Mesodermal cell (in vitro differentiated cells): ENCODE measurements at regions not wholly inside any gene's neighbourhood (a gene's known extent, or its start where the extent isn't known, plus 50 kb on each side); places are given as distances from the start of the nearest gene placed in this dataset.

Source experiments
- H3K27ac ChIP-seq: 2 replicates; pipeline ENCODE4 v1.7.0; 2013; ENCODE audit warnings: mild to moderate bottlenecking, low read depth, low read length, moderate library complexity; ENCODE audit not compliant: severe bottlenecking
- H3K36me3 ChIP-seq: 2 replicates; pipeline ENCODE4 v1.7.1; 2013; ENCODE audit warnings: mild to moderate bottlenecking, low read length, moderate library complexity; ENCODE audit not compliant: control insufficient read depth, insufficient read depth
- H3K4me1 ChIP-seq: one replicate; pipeline ENCODE4 v1.7.1; 2013; ENCODE audit warnings: mild to moderate bottlenecking, low read length; ENCODE audit not compliant: insufficient read depth, control insufficient read depth, poor library complexity, severe bottlenecking
- H3K4me3 ChIP-seq: 2 replicates; pipeline ENCODE4 v1.7.0; 2013; ENCODE audit warnings: low read length, control low read depth, mild to moderate bottlenecking; ENCODE audit not compliant: insufficient read depth, poor library complexity, severe bottlenecking; ENCODE audit errors: extremely low read depth
- H3K9me3 ChIP-seq: 2 replicates; pipeline ENCODE4 v1.7.1; 2013; ENCODE audit warnings: mild to moderate bottlenecking, low read length, moderate library complexity; ENCODE audit not compliant: control insufficient read depth
- WGBS, 2 experiments: methylation state at CpG; one replicate each; pipeline ENCODE4 v1.1.5; 2013; ENCODE audit warnings: missing lambda C conversion rate in 2 of 2; ENCODE audit not compliant: insufficient coverage in 2 of 2; 5-methylcytosine and 5-hydroxymethylcytosine counted together

- H3K4me3 ChIP-seq = no peak overlapping the region
- no peaks in the 10 kb centered on the region for H3K9me3 ChIP-seq
- H3K36me3 ChIP-seq = no peaks in the 10 kb centered on the region
- no peak overlapping the region for H3K27ac ChIP-seq
- H3K4me1 ChIP-seq = no peaks in the 10 kb centered on the region
- 82 to 97% methylated on average over 3 to 5 of the region's 6 CpGs for WGBS, 2 experiments
These were observed 180.6 kb downstream of the FMR1NB start for GRCh38 chrX:148161701-148162100.

- no peak overlapping the region for H3K4me3 ChIP-seq
- H3K36me3 ChIP-seq = no peaks in the 10 kb centered on the region
- H3K4me1 ChIP-seq = no peaks in the 10 kb centered on the region
- H3K9me3 ChIP-seq = no peaks in the 10 kb centered on the region
- H3K27ac ChIP-seq = no peak overlapping the region
These were observed 204.5 kb downstream of the FMR1NB start for GRCh38 chrX:148185631-148186030.

- WGBS, 2 experiments = 60 to 92% methylated on average over 1 to 2 of the region's 4 CpGs
- no peaks in the 10 kb centered on the region for H3K36me3 ChIP-seq
- H3K4me3 ChIP-seq = no peak overlapping the region
These were observed 211.4 kb downstream of the FMR1NB start for GRCh38 chrX:148192547-148192946.

GRCh38 chrX:148193759-148194158, 212.6 kb downstream of the FMR1NB start:
- Histone ChIP-seq H3K4me1 (no peaks in the 10 kb centered on the region), H3K36me3 (no peaks in the 10 kb centered on the region), H3K4me3 (no peak overlapping the region), H3K27ac (no peak overlapping the region), H3K9me3 (no peaks in the 10 kb centered on the region)

More at GRCh38 chrX:148192547-148192946, 211.4 kb downstream of the FMR1NB start:
- Histone ChIP-seq H3K9me3 (no peaks in the 10 kb centered on the region), H3K27ac (no peak overlapping the region), H3K4me1 (no peaks in the 10 kb centered on the region)

GRCh38 chrX:148203531-148203930, 222.4 kb downstream of the FMR1NB start:
- WGBS, 2 experiments = no CpG with 5 or more reads among the region's 3 CpGs
- H3K36me3 ChIP-seq = no peaks in the 10 kb centered on the region
- no peaks in the 10 kb centered on the region for H3K4me1 ChIP-seq
- no peak overlapping the region for H3K27ac ChIP-seq
- H3K9me3 ChIP-seq = no peaks in the 10 kb centered on the region
- no peak overlapping the region for H3K4me3 ChIP-seq

DNA sequence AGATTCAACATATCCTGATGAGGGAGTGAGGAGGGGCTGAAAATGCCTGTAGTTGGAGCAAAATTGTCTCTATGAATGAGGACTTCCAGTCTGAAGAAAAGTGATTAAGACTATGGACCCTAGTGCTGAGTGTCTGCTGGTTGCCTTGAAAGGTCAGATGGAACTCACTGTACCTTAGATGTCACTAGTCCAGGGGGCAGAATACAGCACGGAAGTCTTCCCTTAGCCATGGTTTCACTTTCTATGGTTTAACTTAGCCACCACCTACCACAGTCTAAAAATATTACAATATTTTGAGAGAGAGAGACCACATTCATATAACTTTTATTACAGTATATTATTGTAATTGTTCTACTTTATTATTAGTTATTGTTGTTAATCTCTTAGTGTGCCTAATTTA, 223.1 kb downstream of the FMR1NB start:
- Histone ChIP-seq H3K27ac (no peak overlapping the region), H3K36me3 (no peaks in the 10 kb centered on the region), H3K9me3 (no peaks in the 10 kb centered on the region), H3K4me1 (no peaks in the 10 kb centered on the region), H3K4me3 (no peak overlapping the region)
- WGBS, 2 experiments = no CpG with 5 or more reads among the region's 1 CpG

DNA sequence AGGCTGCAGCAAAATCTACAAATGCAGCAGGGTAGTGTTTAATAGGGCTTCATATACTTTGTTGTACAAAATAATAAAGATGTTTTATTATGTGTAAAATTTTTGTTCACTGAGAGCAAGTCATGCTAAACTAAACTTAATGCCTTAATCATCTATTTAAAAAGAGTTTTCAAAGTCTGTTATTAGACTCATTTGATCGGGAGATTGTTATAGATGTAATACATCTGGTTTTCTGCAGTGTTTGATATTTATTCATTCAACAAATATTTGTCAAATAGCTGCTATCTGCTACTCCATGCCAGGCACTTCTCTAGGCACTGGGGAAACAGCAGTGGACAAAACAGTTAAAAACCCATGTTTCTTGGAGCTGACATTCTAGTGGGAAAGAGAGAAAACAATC, 233.6 kb downstream of the FMR1NB start:
- Histone ChIP-seq H3K27ac (no peak overlapping the region), H3K9me3 (no peaks in the 10 kb centered on the region), H3K36me3 (no peaks in the 10 kb centered on the region), H3K4me1 (no peaks in the 10 kb centered on the region), H3K4me3 (no peak overlapping the region)
- no CpG with 5 or more reads among the region's 1 CpG for WGBS, 2 experiments

DNA sequence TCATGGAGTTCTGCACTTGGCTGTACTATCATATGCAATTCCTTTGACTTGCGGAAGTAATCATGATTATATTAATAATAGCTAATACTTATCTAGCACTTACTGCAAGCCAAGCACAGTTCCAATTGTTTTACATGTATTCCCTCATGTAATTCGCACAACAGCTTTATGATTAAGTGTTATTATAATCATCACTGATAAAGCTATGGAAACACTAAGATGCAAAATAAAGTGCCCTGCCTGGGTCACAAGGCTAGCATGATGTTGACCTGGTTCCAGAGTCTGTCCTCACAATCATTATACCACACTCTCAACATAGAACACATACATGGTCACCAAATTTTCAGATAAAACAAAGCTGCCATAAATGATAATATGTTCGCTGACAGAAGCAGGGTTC, 234.6 kb downstream of the FMR1NB start:
- no CpG with 5 or more reads among the region's 3 CpGs for WGBS, 2 experiments
- Histone ChIP-seq H3K9me3 (no peaks in the 10 kb centered on the region), H3K27ac (no peak overlapping the region), H3K4me3 (no peak overlapping the region), H3K36me3 (no peaks in the 10 kb centered on the region), H3K4me1 (no peaks in the 10 kb centered on the region)

DNA sequence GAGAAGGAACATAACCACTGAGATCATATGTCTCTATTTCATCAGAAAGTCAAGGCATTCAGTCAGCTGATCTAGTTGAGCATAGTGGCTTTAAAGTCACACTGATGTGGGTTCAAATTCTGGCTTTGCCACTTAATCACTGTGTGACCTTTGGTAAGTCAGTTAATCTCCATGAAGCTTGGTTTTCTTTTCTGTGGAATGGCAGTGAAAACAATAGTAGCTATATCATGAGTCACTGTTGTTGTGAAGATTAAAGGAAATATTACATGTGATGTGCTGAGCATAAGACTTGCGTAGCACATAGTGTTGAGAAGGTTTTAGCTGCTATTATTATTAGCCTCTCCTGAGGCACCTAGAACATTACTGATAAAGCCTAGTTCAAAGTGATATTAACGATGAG, 242.2 kb downstream of the FMR1NB start:
- no peaks in the 10 kb centered on the region for H3K9me3 ChIP-seq
- no peaks in the 10 kb centered on the region for H3K36me3 ChIP-seq
- WGBS, 2 experiments = 80% methylated on average over 1 of the region's 2 CpGs; no CpG with 5 or more reads in 1 of the 2 experiments
- H3K27ac ChIP-seq = no peak overlapping the region
- no peak overlapping the region for H3K4me3 ChIP-seq
- no peaks in the 10 kb centered on the region for H3K4me1 ChIP-seq

DNA sequence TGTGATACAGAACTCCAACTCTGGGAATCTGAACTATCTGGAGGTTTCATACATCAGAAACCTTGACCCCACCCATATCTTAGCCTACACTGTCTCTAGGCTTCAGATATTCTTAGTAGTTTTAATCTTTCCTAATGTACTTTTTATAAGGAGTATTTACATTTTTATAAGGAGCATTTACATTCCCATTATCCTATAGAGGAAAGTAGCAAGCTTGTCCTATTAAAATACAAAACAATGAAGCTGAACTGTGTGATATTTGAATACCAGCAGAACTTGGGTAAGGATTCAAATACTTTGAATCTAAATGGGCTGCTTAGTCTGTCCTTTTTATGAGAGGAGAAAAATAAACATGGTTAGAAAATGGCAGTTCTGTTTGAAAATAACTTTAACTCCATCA, 247.4 kb downstream of the FMR1NB start:
- no peak overlapping the region for H3K27ac ChIP-seq
- H3K36me3 ChIP-seq = no peaks in the 10 kb centered on the region
- H3K9me3 ChIP-seq = no peaks in the 10 kb centered on the region
- no peak overlapping the region for H3K4me3 ChIP-seq
- H3K4me1 ChIP-seq = no peaks in the 10 kb centered on the region

DNA sequence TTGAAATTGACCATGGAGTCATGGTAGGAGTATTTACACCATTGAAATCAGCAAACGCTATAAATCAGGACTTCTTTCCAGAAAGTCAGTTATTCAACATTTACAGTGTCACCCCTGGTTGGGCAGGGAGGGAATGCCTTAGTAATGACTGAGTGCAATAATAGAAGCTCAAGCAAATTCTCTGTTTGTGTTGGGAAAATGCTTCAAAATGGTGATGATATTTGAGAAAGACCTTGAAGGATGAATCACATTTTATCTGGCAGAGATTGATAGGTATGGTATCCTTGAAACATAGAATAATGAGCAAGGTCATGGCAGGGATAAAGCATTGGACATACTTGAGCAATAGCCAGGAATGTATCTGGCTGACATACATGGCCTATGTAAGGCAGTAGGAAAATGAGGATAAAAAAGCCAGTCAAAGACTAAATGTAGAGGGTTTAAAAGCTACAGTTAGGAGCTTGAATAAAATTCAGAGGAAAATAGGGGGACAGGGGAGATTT, 248.7 kb downstream of the FMR1NB start:
- Histone ChIP-seq H3K27ac (no peak overlapping the region), H3K36me3 (no peaks in the 10 kb centered on the region), H3K4me1 (no peaks in the 10 kb centered on the region), H3K4me3 (no peak overlapping the region), H3K9me3 (no peaks in the 10 kb centered on the region)
- no CpG with 5 or more reads among the region's 1 CpG for WGBS, 2 experiments

DNA sequence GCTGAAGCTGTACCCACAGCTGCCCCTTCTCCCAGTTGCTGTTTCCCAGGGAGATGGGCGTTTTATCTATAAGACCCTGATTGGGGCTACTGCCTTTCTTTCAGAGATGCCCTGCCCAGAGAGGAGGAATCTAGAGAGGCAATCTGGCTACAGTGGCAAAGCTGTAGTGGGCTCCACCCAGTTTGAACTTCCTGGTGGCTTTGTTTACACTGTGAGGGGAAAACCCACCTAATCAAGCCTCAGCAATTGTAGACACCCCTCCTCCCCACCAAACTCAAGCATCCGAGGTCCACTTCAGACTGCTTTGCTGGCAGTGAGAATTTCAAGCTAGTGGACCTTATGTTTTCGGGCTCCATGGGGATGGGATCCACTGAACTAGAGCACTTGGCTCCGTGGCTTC, 240.4 kb upstream of the AFF2 start:
- H3K4me1 ChIP-seq = no peaks in the 10 kb centered on the region
- H3K9me3 ChIP-seq = no peaks in the 10 kb centered on the region
- H3K36me3 ChIP-seq = no peaks in the 10 kb centered on the region
- H3K4me3 ChIP-seq = no peak overlapping the region
- WGBS, 2 experiments = no CpG with 5 or more reads among the region's 4 CpGs
- H3K27ac ChIP-seq = no peak overlapping the region
